ENCODE measurements at regions not wholly inside any gene's neighbourhood (a gene's known extent, or its start where the extent isn't known, plus 50 kb on each side); places are given as distances from the start of the nearest gene placed in this dataset.
"Not testable (repeated sequence)": the region's sequence is repeated elsewhere in the genome, so short reads cannot be mapped to it uniquely, and the experiment has no call there.

- no peak for DNase-seq
Measured at GRCh38 chr2:193876980-193877379, 1682.2 kb upstream of the TMEFF2 start.

GRCh38 chr2:193869564-193869963, 1674.8 kb upstream of the TMEFF2 start:
- DNase-seq: no peak

GRCh38 chr2:193868833-193869232, 1674.1 kb upstream of the TMEFF2 start:
- no peak for DNase-seq

- DNase-seq: no peak
Measured at GRCh38 chr2:193868132-193868531, 1673.4 kb upstream of the TMEFF2 start.

- no peak for DNase-seq
Measured at GRCh38 chr2:193867454-193867853, 1672.7 kb upstream of the TMEFF2 start.

- no peak for DNase-seq
Measured at GRCh38 chr2:193861557-193861956, 1666.8 kb upstream of the TMEFF2 start.

GRCh38 chr2:193847991-193848390, 1653.3 kb upstream of the TMEFF2 start:
- no peak for DNase-seq

- DNase-seq: no peak
Measured at GRCh38 chr2:193847130-193847529, 1652.4 kb upstream of the TMEFF2 start.

GRCh38 chr2:193845604-193846003, 1650.9 kb upstream of the TMEFF2 start:
- DNase-seq: no peak

GRCh38 chr2:193843675-193844074, 1648.9 kb upstream of the TMEFF2 start:
- DNase-seq: no peak

GRCh38 chr2:193841384-193842150, 1646.8 kb upstream of the TMEFF2 start:
- DNase-seq: no peak

GRCh38 chr2:193837111-193837738, 1642.5 kb upstream of the TMEFF2 start:
- no peak for DNase-seq

GRCh38 chr2:193836424-193837006, 1641.8 kb upstream of the TMEFF2 start:
- not testable (repeated sequence) for DNase-seq

GRCh38 chr2:193833895-193834294, 1639.2 kb upstream of the TMEFF2 start:
- DNase-seq: not testable (repeated sequence)

GRCh38 chr2:193824474-193824873, 1629.7 kb upstream of the TMEFF2 start:
- DNase-seq: no peak

GRCh38 chr2:193818801-193819499, 1624.2 kb upstream of the TMEFF2 start:
- DNase-seq: no peak

- DNase-seq: no peak
Measured at GRCh38 chr2:193816008-193816407, 1621.3 kb upstream of the TMEFF2 start.

- DNase-seq: no peak
Measured at GRCh38 chr2:193810533-193810932, 1615.8 kb upstream of the TMEFF2 start.

GRCh38 chr2:193808877-193809276, 1614.1 kb upstream of the TMEFF2 start:
- DNase-seq: no peak

- DNase-seq: no peak
Measured at GRCh38 chr2:193806088-193806774, 1611.5 kb upstream of the TMEFF2 start.

GRCh38 chr2:193796847-193797246, 1602.1 kb upstream of the TMEFF2 start:
- DNase-seq: no peak

- DNase-seq: no peak
Measured at GRCh38 chr2:193793914-193794313, 1599.2 kb upstream of the TMEFF2 start.

GRCh38 chr2:193783681-193784080, 1588.9 kb upstream of the TMEFF2 start:
- DNase-seq: no peak

Data from 8988T (cell line).